ENCODE measurements at regions not wholly inside any gene's neighbourhood (a gene's known extent, or its start where the extent isn't known, plus 50 kb on each side); places are given as distances from the start of the nearest gene placed in this dataset.

GRCh38 chr16:64892835-64893785 is 228.8 kb downstream of the CDH11 start:
- DNase-seq (ENCODE audit: low read depth): peak; percentile 81

GRCh38 chr16:64889446-64889845 is 232.4 kb downstream of the CDH11 start:
- no peak for DNase-seq (ENCODE audit: low read depth)

GRCh38 chr16:64887651-64888050 is 234.2 kb downstream of the CDH11 start:
- no peak for DNase-seq (ENCODE audit: low read depth)

GRCh38 chr16:64882078-64882784 is 239.6 kb downstream of the CDH11 start:
- no peak for DNase-seq (ENCODE audit: low read depth)

GRCh38 chr16:64880994-64881393 is 240.9 kb downstream of the CDH11 start:
- DNase-seq (ENCODE audit: low read depth): peak; percentile 57

GRCh38 chr16:64880006-64880405 is 241.9 kb downstream of the CDH11 start:
- no peak for DNase-seq (ENCODE audit: low read depth)

- no peak for DNase-seq (ENCODE audit: low read depth)
These were observed 242.9 kb downstream of the CDH11 start for GRCh38 chr16:64878940-64879339.

GRCh38 chr16:64872101-64872500 is 249.8 kb downstream of the CDH11 start:
- DNase-seq (ENCODE audit: low read depth): peak; percentile 24

- no peak for DNase-seq (ENCODE audit: low read depth)
These were observed 251.0 kb downstream of the CDH11 start for GRCh38 chr16:64870859-64871258.

- DNase-seq (ENCODE audit: low read depth): no peak
These were observed 252.1 kb downstream of the CDH11 start for GRCh38 chr16:64869781-64870180.

- peak; percentile 19 for DNase-seq (ENCODE audit: low read depth)
These were observed 255.8 kb downstream of the CDH11 start for GRCh38 chr16:64866021-64866420.

GRCh38 chr16:64865069-64865696 is 256.7 kb downstream of the CDH11 start:
- DNase-seq (ENCODE audit: low read depth): peak; percentile 93

- peak; percentile 96 for DNase-seq (ENCODE audit: low read depth)
These were observed 257.5 kb downstream of the CDH11 start for GRCh38 chr16:64864232-64864809.

GRCh38 chr16:64858076-64858475 is 263.8 kb downstream of the CDH11 start:
- peak; percentile 24 for DNase-seq (ENCODE audit: low read depth)

- DNase-seq (ENCODE audit: low read depth): no peak
These were observed 264.5 kb downstream of the CDH11 start for GRCh38 chr16:64857411-64857810.

- DNase-seq (ENCODE audit: low read depth): no peak
These were observed 268.3 kb downstream of the CDH11 start for GRCh38 chr16:64853551-64853950.

- DNase-seq (ENCODE audit: low read depth): peak; percentile 32
These were observed 274.9 kb downstream of the CDH11 start for GRCh38 chr16:64846966-64847365.

- DNase-seq (ENCODE audit: low read depth): no peak
These were observed 276.8 kb downstream of the CDH11 start for GRCh38 chr16:64845071-64845470.

GRCh38 chr16:64841482-64841881 is 280.4 kb downstream of the CDH11 start:
- DNase-seq (ENCODE audit: low read depth): no peak

GRCh38 chr16:64841071-64841470 is 280.8 kb downstream of the CDH11 start:
- DNase-seq (ENCODE audit: low read depth): no peak

GRCh38 chr16:64830653-64831052 is 291.2 kb downstream of the CDH11 start:
- peak; percentile 7 for DNase-seq (ENCODE audit: low read depth)

GRCh38 chr16:64829678-64830077 is 292.2 kb downstream of the CDH11 start:
- no peak for DNase-seq (ENCODE audit: low read depth)

Measured in LHCN-M2 (cell line).